HUDEP-2 (cell line): ENCODE measurements at regions not wholly inside any gene's neighbourhood (a gene's known extent, or its start where the extent isn't known, plus 50 kb on each side); places are given as distances from the start of the nearest gene placed in this dataset.
"Not testable (repeated sequence)": the region's sequence is repeated elsewhere in the genome, so short reads cannot be mapped to it uniquely, and the experiment has no call there.

Experiments used
- DNase-seq, 76 experiments: peaks; one replicate each; lab custom pipeline; 2025; ENCODE audit not compliant: unreplicated experiment in 76 of 76; lab: John Stamatoyannopoulos, UW

DNA sequence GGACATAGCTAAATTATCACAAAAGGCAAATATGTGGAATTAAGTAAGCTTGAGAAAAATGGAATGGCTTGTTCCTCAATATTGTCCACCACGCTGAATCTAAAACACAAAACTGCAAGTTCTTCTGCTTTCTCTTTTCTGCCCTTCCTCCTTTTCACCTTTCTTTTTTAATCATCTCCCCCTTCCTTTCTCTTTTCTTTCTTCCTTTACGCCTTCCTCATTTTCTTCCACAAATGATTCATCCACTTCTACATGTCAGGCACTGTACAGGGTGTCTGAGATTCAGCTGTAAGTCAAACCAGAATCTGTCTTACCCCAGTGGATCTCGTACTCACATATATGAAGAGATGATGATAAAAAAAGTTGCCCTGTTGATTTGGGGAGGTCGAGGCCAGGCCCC lies 1182.5 kb downstream of the MRPL39 start:
- no peak for DNase-seq

DNA sequence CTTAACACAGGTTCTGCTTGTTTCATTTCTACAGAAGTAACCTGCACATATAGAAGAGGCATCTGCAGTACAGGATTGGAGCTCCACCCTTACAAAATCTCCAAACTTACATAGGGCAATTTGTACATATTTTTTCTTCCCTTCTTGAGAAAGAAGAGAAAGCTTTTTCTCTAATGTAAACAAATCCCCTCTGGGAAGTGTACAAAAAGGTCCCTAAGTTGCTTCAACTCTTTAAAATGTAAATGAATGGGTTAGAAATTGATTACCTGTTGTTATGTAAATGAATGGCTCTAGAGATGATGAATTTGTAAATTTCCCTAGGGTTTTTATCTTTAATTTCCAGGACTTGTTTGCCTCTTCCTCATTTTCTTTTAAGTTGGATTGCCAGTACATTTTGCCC lies 1183.7 kb downstream of the MRPL39 start:
- no peak for DNase-seq

DNA sequence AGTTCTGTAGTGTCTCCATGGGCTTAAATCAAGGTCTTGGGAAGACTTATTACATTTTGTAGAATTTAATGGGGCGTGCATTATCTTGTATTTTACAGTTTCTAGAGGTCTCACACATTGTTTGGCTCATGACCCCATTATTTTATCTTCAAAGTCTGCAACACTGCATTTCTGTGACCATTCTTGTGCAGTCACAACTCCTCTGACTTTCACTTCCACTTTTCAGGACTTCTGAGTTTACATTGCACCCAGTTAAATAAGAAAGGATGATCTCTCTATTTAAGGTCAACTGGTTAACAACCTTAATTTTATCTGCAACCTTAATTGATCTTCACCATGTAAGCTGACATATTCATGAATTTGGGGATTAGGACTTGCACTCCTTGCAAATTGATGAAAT lies 1186.6 kb downstream of the MRPL39 start:
- no peak for DNase-seq

DNA sequence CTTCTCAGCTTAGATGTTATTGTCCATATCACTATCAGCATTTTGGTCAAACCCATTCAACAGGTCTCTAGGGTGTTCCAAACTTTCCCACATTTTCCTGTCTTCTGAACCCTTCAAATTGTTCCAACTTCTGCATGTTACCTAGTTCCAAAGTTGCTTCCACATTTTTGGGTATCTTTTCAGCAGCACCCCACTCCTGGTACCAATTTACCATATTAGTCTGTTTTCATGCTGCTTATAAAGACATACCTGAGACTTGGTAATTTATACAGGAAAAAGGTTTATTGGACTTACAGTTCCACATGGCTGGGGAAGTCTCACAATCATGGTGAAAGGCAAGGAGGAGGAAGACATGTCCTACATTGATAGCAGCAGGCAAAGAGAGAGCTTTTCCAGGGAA lies 1187.6 kb downstream of the MRPL39 start:
- DNase-seq, result not testable (repeated sequence)

DNA sequence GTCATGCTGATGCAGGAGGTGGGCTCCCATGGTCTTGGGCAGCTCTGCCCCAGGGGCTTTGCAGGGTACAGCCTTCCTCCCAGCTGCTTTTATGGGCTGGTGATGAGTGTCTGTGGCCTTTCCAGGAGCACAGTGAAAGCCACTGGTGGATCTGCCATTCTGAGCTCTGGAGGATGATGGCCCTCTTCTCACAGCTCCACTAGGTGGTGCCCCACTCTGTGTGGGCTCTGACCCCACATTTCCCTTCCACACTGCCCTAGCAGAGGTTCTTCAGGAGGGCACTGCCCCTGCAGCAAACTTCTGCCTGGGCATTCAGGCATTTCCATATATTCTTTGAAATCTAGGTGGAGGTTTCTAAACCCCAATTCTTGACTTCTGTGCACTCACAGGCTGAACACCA lies 1188.6 kb downstream of the MRPL39 start:
- DNase-seq, result no peak

DNA sequence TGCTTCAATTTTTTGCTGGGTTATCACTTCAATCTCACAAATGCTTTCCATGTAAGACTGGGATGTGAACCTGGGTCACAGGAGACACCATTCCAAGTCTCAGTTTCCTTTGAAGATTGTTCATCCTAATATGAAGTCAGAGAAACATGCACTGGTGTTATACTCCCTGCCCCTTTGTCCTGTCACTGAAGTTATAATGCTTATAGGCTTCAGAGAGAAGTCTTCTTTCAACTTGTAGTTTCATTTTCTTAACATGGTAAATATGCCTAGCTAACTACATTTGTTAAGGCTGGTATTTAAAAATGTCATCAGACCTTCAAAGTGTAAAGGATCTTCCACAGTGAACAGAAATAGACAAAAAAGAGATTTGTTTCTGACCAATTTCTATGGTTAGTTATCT lies 1195.9 kb downstream of the MRPL39 start:
- no peak for DNase-seq

DNA sequence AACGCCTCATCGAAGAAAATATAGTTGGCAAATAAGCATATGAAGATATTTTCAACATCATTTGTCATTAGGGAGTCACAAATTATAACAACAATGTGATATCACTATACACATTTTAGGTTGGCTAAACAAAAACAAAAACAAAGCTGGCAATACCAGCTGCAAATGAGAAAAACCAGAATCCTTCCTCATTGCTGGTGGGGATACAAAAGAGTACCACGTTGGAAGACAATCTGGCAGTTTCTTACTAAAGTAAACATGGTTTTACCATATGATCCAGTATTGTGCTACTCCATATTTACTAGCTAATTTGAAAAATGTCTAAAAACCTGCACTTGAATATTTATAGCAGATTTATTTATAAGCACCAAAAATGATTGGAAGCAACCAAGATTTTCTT lies 1204.1 kb downstream of the MRPL39 start:
- no peak for DNase-seq

DNA sequence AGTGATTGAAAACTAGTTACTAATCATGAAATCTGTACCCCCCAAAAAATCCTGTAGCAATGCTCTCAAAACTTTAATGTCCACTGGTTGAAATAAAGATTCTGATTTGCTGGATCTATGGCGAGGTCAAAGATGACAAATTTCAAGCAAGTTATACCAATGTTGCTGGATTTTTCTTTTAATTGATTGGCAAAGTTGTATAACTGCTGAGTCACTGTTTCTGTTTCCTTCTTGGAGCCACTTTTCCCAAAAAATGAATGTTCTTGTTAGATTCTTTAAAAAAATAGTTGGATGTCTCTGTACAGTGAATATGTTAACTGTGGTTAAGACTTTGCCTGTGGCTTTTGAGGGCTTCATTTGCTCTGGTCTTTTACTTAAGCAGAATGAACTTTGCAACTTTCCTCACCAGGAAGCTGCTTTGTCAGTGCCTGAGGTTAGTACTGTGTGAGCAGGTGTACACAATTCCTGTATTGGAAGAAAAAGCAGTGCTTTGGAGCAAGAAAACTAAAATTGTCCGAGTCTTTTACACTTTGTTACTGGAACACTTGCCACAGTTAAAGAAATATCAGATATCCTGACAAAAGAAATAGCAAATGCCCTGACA lies 1211.9 kb downstream of the MRPL39 start:
- DNase-seq, result no peak

DNA sequence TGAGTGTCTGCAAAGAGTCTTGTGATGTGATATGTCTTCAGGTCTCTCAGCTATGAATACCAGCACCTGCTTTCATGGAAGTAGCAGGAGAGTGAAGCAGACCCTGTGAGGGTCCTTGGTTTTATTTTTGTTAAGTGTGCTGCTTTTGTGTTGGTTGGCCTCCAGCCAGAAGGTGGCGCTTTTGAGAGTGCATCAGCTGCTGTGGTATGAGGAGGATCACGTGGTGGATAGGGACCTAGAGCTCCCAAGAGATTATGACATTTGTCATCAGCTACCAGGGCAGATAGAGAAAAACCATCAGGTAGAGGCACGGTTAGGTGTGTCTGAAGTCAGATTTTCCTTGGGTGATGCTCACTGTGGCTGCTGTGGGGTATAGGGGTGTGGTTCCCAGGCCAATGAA lies 1232.1 kb downstream of the MRPL39 start:
- peak in 14 of 76 experiments; percentile 1 to 34 (median 9) for DNase-seq

DNA sequence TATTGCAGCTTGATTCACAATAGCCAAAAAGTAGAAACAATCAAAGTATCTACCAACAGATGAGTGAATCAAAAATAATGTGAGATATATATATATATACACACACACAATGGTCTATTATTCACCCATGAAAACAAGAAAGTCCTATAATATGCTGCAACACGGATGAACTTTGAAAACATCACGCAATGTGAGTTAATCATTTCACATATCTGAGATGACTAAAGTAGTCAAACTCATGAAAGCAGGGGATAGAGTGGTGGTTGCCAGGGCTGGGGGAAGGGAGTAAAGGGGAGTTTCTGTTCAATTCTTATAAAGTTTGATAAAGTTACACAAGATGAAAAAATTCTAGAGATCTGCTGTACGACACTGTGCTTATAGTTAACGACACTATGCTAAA lies 1234.8 kb downstream of the MRPL39 start:
- no peak for DNase-seq

DNA sequence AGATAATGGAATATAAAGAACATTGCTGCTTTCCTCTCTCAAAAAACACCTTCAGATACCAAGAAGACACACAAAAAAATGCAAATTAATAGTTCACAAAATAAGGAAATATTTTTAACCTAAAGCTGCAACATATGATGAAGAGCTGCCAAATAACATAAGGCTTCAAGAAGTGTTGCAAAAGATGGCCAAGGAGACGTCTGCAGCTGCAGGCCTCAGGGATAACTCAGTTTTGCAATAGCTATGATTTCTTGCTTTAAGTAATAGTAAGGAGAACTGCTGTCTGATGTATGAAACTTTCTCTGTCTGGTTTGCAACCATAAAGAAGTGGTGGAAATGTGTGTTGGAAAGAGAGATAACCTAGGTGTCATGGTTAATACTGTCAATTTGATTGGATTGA lies 1237.5 kb downstream of the MRPL39 start:
- DNase-seq, result no peak

DNA sequence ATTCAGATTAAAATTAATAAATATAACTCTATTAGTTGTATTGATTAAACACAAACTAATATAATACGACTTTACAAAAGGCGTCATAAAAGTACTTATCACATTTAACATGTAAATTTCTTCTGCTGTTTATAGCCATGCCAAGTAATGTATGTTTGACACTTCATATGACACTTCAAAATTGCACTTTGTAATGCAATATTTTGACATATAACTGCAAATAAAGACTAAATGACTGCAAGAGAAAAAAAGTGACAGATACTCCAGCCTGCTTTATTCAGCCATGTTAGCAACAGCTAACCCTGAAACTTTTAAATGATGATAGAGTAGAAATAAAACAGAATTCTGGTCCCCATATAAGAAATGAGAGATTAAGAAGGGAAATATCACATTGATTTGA lies 1238.0 kb downstream of the MRPL39 start:
- DNase-seq, result no peak

DNA sequence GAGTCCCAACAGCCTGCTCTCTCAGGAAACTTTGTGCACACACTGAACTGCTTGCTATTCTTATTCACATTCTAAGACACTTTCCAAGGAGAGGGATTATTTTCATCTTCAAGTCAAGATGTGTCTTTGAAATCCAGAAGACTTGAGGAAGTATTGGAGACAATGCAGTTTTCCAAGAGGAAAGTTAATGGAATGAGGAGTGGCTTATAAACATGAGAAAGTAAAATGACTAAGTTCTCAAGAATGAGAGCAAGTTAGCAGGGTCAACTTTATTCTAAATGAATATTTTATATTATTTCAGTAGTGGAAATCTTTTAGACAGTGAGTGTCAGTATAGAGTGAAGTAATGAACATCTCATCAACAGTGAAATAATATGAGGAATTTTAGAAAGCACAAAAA lies 1239.3 kb downstream of the MRPL39 start:
- no peak for DNase-seq

DNA sequence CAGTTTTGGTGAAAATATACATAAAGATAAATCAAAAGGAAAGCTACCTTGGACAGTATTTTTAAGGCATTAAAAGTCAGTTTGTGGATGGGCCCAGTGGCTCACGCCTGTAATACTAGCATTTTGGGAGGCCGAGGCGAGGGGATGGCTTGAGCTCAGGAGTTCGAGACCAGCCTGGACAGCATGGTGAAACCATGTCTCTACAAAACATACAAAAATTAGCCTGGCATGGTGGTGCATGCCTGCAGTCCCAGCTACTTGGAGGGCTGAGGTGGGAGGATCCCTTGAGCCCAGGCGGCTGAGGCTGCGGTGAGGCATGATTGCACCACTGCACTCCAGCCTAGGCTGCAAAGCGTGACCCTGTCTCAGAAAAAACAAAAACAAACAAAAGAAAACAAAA lies 1253.8 kb downstream of the MRPL39 start:
- no peak for DNase-seq

DNA sequence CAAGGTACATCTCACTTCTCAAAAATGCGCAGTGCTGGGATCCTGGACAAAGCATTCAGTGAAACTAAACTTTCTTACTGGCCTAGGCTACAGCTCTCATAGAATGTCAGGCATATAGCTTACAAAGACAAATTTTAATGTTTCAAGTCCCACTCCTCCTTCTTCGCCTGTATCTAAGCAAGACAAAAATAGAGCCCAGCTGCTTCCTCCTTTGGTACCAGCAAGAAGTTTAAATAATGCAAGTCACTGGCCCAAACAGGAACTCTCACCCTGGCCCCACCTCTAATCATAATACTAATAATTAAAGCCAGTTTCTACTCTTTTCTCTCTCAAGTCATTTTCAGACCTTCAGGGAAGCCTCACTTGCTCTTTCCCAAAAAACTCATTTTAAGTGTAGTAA lies 1267.9 kb downstream of the MRPL39 start:
- no peak for DNase-seq

DNA sequence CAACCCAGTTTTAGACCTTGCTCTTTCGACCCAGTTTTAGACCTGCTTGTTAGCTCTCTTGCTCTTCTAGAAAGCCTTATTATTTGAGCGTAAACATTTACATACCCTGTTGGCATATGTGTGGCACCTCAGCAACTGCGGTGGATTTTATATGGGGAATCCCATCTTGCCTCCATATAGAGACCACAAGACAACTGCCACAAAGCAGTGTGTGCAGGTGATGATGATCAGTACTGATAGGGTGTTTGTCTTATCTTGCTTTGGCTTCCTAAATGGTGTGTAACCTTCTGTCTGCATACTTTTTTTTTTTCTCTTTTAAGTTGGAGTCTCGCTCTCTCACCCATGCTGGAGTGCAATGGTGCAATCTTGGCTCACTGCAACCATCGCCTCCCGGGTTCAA lies 1270.8 kb downstream of the MRPL39 start:
- no peak for DNase-seq

DNA sequence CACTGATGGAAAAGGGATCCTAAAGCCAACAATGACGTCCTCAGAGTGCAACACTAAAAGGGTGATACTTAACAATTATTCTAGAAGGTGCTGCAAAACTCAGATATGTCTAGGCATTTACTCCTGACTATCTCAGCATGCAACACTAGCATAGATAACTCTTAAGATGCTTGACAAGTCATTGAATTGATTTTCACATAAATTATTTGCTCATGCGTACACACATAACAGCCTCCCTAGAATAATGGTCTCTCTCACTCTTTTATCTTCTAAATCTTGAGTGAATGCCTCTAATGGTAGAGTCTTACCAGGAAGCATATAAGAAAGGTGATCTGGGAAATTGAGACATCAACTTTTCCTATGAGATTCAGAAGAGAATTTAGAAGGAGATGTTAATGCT lies 1283.7 kb downstream of the MRPL39 start:
- DNase-seq, result no peak

DNA sequence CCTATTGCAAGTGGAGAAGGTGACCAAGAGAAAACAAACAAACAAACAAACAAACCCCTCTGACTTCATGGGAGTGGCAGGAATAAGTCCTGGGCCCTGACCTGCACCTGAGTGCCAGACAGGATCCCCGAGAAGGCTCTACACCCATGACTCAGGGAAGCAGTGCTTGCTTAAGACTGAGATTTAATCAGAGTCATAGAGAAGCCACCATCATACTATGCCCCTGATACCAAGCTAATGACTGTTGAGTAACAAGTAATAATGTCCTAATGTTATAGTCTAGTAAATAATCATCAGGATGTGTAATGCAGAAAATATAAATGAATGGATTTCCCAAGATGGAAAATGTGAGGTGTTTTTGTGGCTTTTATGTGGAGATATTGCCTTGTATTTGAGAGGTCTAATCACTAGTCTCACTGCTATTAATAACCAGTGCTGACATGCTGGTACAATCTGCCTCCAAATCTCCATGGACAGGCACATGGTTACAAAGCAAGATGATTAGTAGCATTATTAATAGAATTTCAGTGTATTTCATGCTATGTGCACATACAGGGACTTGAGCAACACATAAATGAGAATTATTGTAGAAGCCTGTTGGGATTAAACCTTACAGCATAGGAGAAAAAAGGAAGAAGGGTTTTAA lies 1290.9 kb downstream of the MRPL39 start:
- DNase-seq, result no peak

DNA sequence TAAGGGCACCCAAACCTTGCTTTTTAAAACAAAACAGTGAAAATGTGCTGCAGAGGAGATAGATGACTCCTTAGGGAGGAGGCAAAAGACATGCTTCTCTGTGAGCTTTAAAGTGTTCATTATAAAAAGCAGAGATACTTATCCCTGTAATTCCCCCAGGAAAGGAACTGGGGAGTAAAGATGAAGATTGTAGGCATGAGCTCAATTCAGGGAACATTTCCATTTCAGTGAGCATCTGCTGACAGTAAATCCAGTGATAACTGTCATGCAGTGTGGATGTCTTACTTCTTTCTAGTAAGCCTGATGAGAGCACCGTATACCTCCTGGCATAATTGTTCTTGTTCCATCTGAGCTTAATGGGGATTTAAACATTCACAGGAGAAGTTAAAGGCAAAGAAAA lies 1296.5 kb downstream of the MRPL39 start:
- no peak for DNase-seq

DNA sequence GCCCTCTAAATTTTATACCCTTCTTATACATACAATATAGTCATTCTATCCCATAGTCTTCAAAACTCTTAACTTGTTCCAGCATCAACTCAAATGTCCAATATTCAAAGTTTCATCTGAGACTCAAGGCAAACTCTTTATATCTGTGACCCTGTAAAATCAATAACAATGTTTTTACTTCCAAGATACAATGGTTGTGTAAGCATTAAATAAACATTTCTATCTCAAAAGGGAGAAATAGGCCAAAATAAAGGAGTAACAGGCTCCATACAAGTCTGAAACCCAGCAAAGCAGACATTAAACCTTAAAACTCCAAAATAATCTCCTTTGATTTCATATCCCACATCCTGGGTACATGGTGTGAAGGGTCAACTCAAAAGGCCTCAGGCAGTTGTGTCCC lies 1299.1 kb downstream of the MRPL39 start:
- no peak for DNase-seq

DNA sequence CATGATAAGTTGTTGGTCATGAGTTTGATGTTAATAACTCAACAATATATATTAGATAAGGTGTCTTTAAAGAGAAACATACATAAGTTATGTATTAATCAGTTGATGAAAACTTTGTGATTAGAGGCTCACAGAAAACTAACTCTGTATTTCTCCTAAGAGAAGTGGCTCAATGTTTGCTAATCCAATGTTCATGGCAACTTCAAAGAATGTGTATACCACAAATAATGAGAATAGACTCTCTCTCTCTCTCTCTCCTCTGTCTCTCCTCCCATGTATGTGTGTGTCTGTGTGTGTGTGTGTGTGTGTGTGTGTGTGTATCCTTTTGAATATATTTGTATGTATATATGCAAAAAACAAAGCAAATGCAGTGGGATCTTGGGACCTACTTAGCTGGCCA lies 1304.9 kb downstream of the MRPL39 start:
- DNase-seq, result no peak

DNA sequence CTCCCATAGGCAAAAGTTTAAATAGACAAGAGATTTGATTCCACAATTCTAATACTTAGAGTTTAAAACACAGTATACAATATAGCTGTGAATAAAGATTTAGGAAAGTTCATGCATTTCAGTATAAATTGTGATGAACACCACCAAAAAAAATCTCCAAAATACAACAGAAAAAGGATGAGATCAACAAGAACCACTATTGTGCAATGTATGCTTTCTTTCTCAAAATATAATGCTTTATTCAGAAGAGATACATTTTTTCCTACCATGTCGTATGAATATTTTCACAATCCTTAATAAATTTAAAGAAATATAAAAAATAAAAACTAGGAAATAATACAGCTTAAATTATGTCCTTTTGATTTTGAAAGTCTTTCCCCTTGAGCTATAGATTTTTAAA lies 1309.2 kb downstream of the MRPL39 start:
- no peak for DNase-seq

DNA sequence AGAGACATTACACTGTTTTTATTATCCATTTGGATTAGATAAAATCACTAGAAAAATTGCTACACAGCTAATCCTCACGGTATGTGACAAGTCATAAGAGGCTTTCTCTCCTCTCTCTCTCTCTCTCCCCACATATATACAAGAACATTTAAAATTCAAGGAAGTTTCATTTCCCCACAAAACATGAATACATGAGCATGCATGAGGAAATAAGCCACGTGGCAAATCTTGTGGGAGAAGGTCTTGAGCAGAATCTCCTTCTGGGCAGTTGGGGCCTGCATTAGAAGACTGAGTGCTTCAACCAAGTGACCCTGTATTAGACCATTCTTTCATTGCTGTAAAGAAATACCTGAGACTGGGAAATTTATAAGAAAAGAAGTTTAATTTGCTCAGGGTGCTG lies 1313.1 kb downstream of the MRPL39 start:
- DNase-seq, result no peak
